Stimulated activated CD4-positive, alpha-beta T cell treated with anti-CD3 and anti-CD28 coated beads, Interleukin-2, amount 100 ng/mL, for 24 hours (primary cell): ENCODE measurements at regions not wholly inside any gene's neighbourhood (a gene's known extent, or its start where the extent isn't known, plus 50 kb on each side); places are given as distances from the start of the nearest gene placed in this dataset.
"Not testable (repeated sequence)": the region's sequence is repeated elsewhere in the genome, so short reads cannot be mapped to it uniquely, and the experiment has no call there.

Experiments used
- DNase-seq, 2 donors: peaks; one replicate each; pipeline ENCODE4 v3.0.0-alpha.2; 2020

- no peak for DNase-seq
Measured at GRCh38 chr7:9231630-9232121, 798.3 kb downstream of the NXPH1 start.

GRCh38 chr7:9240001-9240400 is 806.6 kb downstream of the NXPH1 start:
- no peak for DNase-seq

- DNase-seq = no peak
Measured at GRCh38 chr7:9241826-9242225, 808.4 kb downstream of the NXPH1 start.

GRCh38 chr7:9242636-9243035 is 809.2 kb downstream of the NXPH1 start:
- DNase-seq = no peak

- no peak for DNase-seq
Measured at GRCh38 chr7:9250876-9251275, 817.5 kb downstream of the NXPH1 start.

GRCh38 chr7:9264395-9264794 is 831.0 kb downstream of the NXPH1 start:
- DNase-seq = no peak

GRCh38 chr7:9280088-9280487 is 846.7 kb downstream of the NXPH1 start:
- no peak for DNase-seq

- no peak for DNase-seq
Measured at GRCh38 chr7:9283246-9283645, 849.8 kb downstream of the NXPH1 start.

- DNase-seq = no peak
Measured at GRCh38 chr7:9302436-9302835, 869.0 kb downstream of the NXPH1 start.

GRCh38 chr7:9307131-9307530 is 873.7 kb downstream of the NXPH1 start:
- no peak for DNase-seq

- DNase-seq = no peak
Measured at GRCh38 chr7:9324513-9324912, 891.1 kb downstream of the NXPH1 start.

GRCh38 chr7:9328296-9328695 is 894.9 kb downstream of the NXPH1 start:
- no peak for DNase-seq

GRCh38 chr7:9349625-9350024 is 916.2 kb downstream of the NXPH1 start:
- no peak for DNase-seq

- DNase-seq = no peak
Measured at GRCh38 chr7:9391221-9391620, 957.8 kb downstream of the NXPH1 start.

- no peak for DNase-seq
Measured at GRCh38 chr7:9391984-9392383, 958.6 kb downstream of the NXPH1 start.

GRCh38 chr7:9404386-9404785 is 971.0 kb downstream of the NXPH1 start:
- DNase-seq = not testable (repeated sequence)

GRCh38 chr7:9407816-9408215 is 974.4 kb downstream of the NXPH1 start:
- DNase-seq = no peak

GRCh38 chr7:9453521-9453920 is 1020.1 kb downstream of the NXPH1 start:
- DNase-seq = no peak

- no peak for DNase-seq
Measured at GRCh38 chr7:9488555-9488954, 1055.1 kb downstream of the NXPH1 start.

- no peak for DNase-seq
Measured at GRCh38 chr7:9498303-9498702, 1064.9 kb downstream of the NXPH1 start.

- DNase-seq = no peak
Measured at GRCh38 chr7:9502269-9502668, 1068.9 kb downstream of the NXPH1 start.

GRCh38 chr7:9504678-9505077 is 1071.3 kb downstream of the NXPH1 start:
- no peak for DNase-seq

- DNase-seq = no peak
Measured at GRCh38 chr7:9505516-9505915, 1072.1 kb downstream of the NXPH1 start.

- no peak for DNase-seq
Measured at GRCh38 chr7:9507290-9507689, 1073.9 kb downstream of the NXPH1 start.

GRCh38 chr7:9516662-9517061 is 1083.3 kb downstream of the NXPH1 start:
- DNase-seq = no peak

GRCh38 chr7:9523579-9523978 is 1090.2 kb downstream of the NXPH1 start:
- no peak for DNase-seq
